Karpas-422 (cell line): ENCODE measurements at regions not wholly inside any gene's neighbourhood (a gene's known extent, or its start where the extent isn't known, plus 50 kb on each side); places are given as distances from the start of the nearest gene placed in this dataset.
A peak's percentile ranks its signal among the peaks of the same experiment; 100 is the strongest.
"Not testable (repeated sequence)": the region's sequence is repeated elsewhere in the genome, so short reads cannot be mapped to it uniquely, and the experiment has no call there.

ENCODE experiments used
- DNase-seq: peaks from one replicate; pipeline ENCODE4 v3.0.0-alpha.2; 2015
- H2AFZ ChIP-seq: fragments of 200-600 bp; sonication (generic); 2 replicates; pipeline ENCODE4 v1.6.1; 2014; ENCODE audit warnings: antibody characterized with exemption, low read length, mixed read lengths
- H3K27ac ChIP-seq: fragments of 200-600 bp; sonication (generic); 2 replicates; pipeline ENCODE4 v1.5.1; 2014; ENCODE audit warnings: mild to moderate bottlenecking, low read length, moderate library complexity
- H3K27me3 ChIP-seq: fragments of 200-600 bp; sonication (generic); 2 replicates; pipeline ENCODE4 v1.6.1; 2014; ENCODE audit warnings: low read length, mixed read lengths
- H3K36me3 ChIP-seq: fragments of 200-600 bp; sonication (generic); 2 replicates; pipeline ENCODE4 v1.6.1; 2014; ENCODE audit warnings: low read length, mixed read lengths; ENCODE audit not compliant: insufficient read depth
- H3K4me1 ChIP-seq: fragments of 200-600 bp; sonication (generic); 2 replicates; pipeline ENCODE4 v1.6.1; 2014; ENCODE audit warnings: mild to moderate bottlenecking, low read length, mixed read lengths
- H3K4me2 ChIP-seq: fragments of 200-600 bp; sonication (generic); 2 replicates; pipeline ENCODE4 v1.6.1; 2014; ENCODE audit warnings: low read length, low read depth, mild to moderate bottlenecking; ENCODE audit not compliant: poor library complexity, severe bottlenecking
- H3K4me3 ChIP-seq: fragments of 200-600 bp; sonication (generic); 2 replicates; pipeline ENCODE4 v1.5.1; 2014; ENCODE audit warnings: mild to moderate bottlenecking, antibody characterized with exemption, low read length, mixed read lengths
- H3K79me2 ChIP-seq: fragments of 200-600 bp; sonication (generic); 2 replicates; pipeline ENCODE4 v1.6.1; 2014; ENCODE audit warnings: mild to moderate bottlenecking, low read length, mixed read lengths
- H3K9ac ChIP-seq: fragments of 200-600 bp; sonication (generic); 2 replicates; pipeline ENCODE4 v1.6.0; 2014; ENCODE audit warnings: low read length
- H3K9me2 ChIP-seq: fragments of 200-600 bp; sonication (generic), shearing (Covaris generic); replicated peaks from 2 replicates; pipeline ENCODE4 v1.6.0; 2014; ENCODE audit warnings: mild to moderate bottlenecking, low read length, moderate library complexity; ENCODE audit not compliant: insufficient read depth
- H3K9me3 ChIP-seq: fragments of 300-700, 200-600 bp; sonication (generic); 2 replicates; pipeline ENCODE4 v1.6.1; 2014; ENCODE audit warnings: low read length, mixed read lengths
- H4K20me1 ChIP-seq: fragments of 200-600 bp; sonication (generic); 2 replicates; pipeline ENCODE4 v1.6.1; 2014; ENCODE audit warnings: mild to moderate bottlenecking, antibody characterized with exemption, low read length, low read depth; ENCODE audit not compliant: insufficient read depth

DNA sequence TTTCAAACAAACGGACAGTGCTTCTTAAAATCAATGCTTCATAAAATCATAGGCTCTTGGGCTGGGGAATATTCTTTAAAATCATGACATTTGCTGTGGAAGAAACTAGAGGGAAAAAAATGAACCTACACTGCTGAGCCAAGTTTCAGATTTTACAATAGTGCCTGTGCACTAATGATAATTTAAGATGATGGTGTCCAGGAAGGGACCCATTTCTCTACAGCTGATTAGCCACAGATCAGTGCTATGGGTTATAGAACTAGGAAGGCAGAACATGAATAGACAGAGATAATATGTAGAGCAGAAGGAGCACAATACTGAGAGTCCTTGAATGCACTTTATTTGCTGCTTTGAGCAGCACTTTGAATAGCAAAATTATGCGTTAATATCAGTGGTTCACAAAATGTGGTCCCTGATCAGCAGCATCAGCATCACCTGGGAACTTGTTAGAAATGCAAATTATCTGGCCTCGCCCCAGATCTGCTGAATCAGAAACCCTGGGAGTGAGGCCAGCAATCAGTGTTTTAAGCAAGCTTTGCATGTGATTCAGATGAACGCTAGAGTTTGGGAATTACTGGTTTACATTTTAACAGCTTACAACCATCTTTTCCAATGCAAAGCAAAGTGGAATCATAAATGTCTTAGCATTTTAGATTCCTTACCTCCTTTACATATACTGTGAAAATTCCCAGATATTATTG is 135.8 kb upstream of the ANKRD28 start:
- Histone ChIP-seq H3K79me2 (no peaks in the 10 kb centered on the region), H3K9me2 (no peaks in the 10 kb centered on the region), H3K27ac (no peak overlapping the region), H3K27me3 (no peaks in the 10 kb centered on the region), H3K36me3 (no peaks in the 10 kb centered on the region), H3K4me1 (peaks cover 6% of the 10 kb centered on the region), H3K4me3 (no peak overlapping the region), H4K20me1 (no peaks in the 10 kb centered on the region), H3K9ac (no peak overlapping the region), H2AFZ (no peak overlapping the region), H3K4me2 (no peak overlapping the region), H3K9me3 (no peaks in the 10 kb centered on the region)
- peak; percentile 43 for DNase-seq

DNA sequence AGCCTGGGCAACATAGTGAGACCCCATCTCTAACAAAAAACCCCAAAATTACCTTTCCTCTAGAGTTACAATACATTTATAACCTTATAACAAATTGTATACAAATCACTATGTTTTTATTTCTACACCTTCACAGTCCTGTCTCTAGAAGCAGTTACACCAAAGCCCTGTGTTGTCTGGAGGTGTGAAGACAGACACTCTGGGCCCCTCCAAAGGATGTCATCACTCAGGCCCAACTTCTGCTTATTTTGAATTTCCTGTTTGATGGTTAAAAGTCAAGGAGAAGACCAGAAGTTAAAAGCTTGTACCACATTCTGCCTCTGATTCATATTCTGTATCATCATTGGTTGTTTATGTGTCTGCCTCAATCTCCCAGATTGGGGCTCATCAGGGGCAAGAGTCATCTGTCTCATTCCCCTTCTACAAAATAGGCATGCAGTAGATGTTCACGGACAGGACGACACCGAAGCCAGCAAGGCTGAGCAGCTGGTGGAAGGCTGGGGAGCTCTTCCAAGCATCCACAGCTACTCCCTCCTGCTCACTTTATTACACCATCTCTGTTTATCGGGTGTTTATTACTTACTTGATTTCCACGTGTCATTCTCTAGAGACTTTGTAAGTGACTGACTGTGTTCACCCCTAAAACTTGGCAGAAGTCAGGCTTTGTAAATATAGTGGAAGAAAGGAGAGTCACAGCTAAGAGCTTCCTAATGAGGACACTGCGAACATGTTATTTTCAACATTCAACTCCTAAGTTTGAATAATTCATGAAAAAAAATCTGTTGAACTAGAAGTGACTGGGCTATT is 136.8 kb upstream of the ANKRD28 start:
- Histone ChIP-seq H3K79me2 (no peaks in the 10 kb centered on the region), H3K4me3 (no peak overlapping the region), H3K9ac (no peak overlapping the region), H3K4me2 (no peak overlapping the region), H3K9me3 (no peaks in the 10 kb centered on the region), H4K20me1 (no peaks in the 10 kb centered on the region), H3K9me2 (no peaks in the 10 kb centered on the region), H3K36me3 (no peaks in the 10 kb centered on the region), H3K27ac (no peak overlapping the region), H2AFZ (no peak overlapping the region), H3K27me3 (no peaks in the 10 kb centered on the region), H3K4me1 (peaks cover 6% of the 10 kb centered on the region)
- DNase-seq: no peak

DNA sequence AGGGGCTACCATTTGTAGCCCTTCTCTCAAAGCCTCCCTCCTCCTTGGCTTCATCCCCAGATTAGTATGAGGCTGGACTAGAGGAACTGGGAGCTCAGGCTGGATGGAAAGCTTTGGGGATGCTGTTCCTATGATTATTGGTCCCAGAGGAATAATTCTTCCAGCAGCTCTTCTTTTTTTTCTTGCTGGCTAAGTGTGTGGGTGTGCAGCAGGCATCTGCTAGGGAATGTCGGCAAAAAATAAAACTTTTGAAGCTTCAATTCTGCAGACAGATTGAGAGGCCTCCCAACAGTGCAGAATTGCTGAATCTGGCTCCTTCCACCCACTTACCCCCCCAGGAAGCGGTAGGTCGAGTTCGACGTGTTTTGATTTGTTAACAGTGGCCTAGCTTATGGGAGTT is 138.5 kb upstream of the ANKRD28 start:
- no peak overlapping the region for H3K4me3 ChIP-seq
- peaks cover 6% of the 10 kb centered on the region for H3K4me1 ChIP-seq
- no peaks in the 10 kb centered on the region for H3K9me3 ChIP-seq
- H3K27ac ChIP-seq: no peak overlapping the region
- no peak overlapping the region for H3K4me2 ChIP-seq
- H2AFZ ChIP-seq: no peak overlapping the region
- H3K9me2 ChIP-seq: no peaks in the 10 kb centered on the region
- no peaks in the 10 kb centered on the region for H3K79me2 ChIP-seq
- H3K9ac ChIP-seq: no peak overlapping the region
- H3K27me3 ChIP-seq: no peaks in the 10 kb centered on the region
- no peaks in the 10 kb centered on the region for H3K36me3 ChIP-seq
- DNase-seq: no peak
- H4K20me1 ChIP-seq: no peaks in the 10 kb centered on the region

DNA sequence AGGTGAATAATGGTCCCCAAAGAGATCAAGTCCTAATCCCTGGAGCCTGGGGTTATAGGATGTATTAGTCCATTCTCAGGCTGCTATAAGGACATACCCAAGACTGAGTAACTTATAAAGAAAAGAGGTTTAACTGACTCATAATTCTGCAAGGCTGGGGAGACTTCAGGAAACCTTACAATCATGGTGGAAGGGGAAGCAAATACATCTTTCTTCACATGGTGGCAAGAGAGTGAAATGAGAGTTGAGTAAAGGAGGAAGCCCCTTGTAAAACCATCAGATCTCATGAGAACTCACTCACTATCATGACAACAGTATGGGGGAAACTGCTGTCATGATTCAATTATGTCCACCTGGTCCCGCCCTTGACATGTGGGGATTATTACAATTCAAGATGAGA is 142.9 kb upstream of the ANKRD28 start:
- no peak for DNase-seq
- Histone ChIP-seq H3K4me2 (no peak overlapping the region), H3K9ac (no peak overlapping the region), H3K27ac (no peak overlapping the region), H3K27me3 (no peaks in the 10 kb centered on the region), H3K9me2 (no peaks in the 10 kb centered on the region), H3K4me3 (no peak overlapping the region), H3K9me3 (no peaks in the 10 kb centered on the region), H4K20me1 (no peaks in the 10 kb centered on the region), H3K36me3 (no peaks in the 10 kb centered on the region), H3K4me1 (no peaks in the 10 kb centered on the region), H3K79me2 (no peaks in the 10 kb centered on the region), H2AFZ (no peak overlapping the region)

DNA sequence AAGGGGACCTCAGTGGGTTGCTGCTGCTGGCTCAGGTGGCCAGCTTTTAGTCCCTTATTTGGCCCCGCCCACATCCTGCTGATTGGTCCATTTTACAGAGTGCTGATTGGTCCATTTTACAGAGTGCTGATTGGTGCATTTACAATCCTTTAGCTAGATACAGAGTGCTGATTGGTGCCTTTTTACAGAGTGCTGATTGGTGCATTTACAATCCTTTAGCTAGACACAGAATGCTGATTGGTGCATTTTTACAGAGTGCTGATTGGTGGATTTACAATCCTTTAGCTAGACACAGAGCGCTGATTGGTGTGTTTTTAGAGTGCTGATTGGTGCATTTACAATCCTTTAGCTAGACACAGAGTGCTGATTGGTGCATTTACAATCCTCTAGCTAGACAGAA is 143.7 kb upstream of the ANKRD28 start:
- not testable (repeated sequence) for H4K20me1 ChIP-seq, H3K79me2 ChIP-seq, H3K27ac ChIP-seq, DNase-seq, H3K4me3 ChIP-seq, H3K36me3 ChIP-seq, H3K4me1 ChIP-seq, H3K9me3 ChIP-seq, H3K27me3 ChIP-seq, H3K9me2 ChIP-seq, H2AFZ ChIP-seq, H3K9ac ChIP-seq, H3K4me2 ChIP-seq

DNA sequence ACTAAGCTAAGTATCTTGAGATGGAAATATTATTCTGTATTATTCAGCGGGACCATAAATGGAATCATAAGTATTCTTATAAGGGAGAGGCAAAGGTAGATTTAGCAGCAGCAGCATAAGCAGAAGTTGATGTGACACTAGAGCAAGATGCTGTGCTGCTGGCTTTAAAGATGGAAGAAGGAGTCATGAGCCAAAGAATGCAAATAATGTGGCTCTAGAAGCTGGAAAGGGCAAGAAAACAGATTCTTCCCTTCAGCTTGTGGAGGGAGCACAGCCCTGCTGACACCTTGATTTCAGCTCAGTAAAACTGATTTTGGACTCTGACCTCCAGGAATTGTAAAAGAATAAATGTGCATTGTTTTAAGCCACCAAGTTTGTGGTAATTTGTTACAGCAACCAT is 144.2 kb upstream of the ANKRD28 start:
- no peak overlapping the region for H2AFZ ChIP-seq
- no peaks in the 10 kb centered on the region for H3K79me2 ChIP-seq
- DNase-seq: no peak
- H3K36me3 ChIP-seq: no peaks in the 10 kb centered on the region
- no peaks in the 10 kb centered on the region for H3K9me3 ChIP-seq
- H3K27ac ChIP-seq: no peak overlapping the region
- H3K27me3 ChIP-seq: no peaks in the 10 kb centered on the region
- no peak overlapping the region for H3K4me3 ChIP-seq
- H3K9ac ChIP-seq: no peak overlapping the region
- H3K4me2 ChIP-seq: no peak overlapping the region
- no peaks in the 10 kb centered on the region for H4K20me1 ChIP-seq
- no peaks in the 10 kb centered on the region for H3K9me2 ChIP-seq
- H3K4me1 ChIP-seq: no peaks in the 10 kb centered on the region

DNA sequence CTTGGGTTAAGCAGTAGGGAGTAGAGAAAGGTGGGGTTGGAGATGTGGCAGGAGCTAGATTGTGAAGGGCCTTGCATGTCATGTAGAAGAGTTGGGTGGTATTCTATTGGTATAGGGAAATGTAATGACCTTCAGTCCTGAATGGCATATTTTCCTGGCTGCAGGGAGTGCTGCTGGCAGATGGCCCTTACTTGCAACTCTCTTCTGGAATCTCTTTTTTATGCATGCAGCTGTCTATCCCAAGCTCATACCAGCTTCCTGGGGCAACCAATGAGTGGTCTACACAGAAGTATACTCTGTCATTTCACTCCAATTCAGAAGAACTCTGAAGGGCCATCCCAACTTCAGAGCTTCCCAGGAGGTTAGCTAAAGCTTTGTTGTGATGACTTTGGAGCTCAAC is 144.7 kb upstream of the ANKRD28 start:
- Histone ChIP-seq H4K20me1 (no peaks in the 10 kb centered on the region), H3K79me2 (no peaks in the 10 kb centered on the region), H3K27ac (no peak overlapping the region), H2AFZ (no peak overlapping the region), H3K9ac (no peak overlapping the region), H3K27me3 (no peaks in the 10 kb centered on the region), H3K36me3 (no peaks in the 10 kb centered on the region), H3K4me2 (no peak overlapping the region), H3K4me3 (no peak overlapping the region), H3K9me2 (no peaks in the 10 kb centered on the region), H3K4me1 (no peaks in the 10 kb centered on the region), H3K9me3 (no peaks in the 10 kb centered on the region)
- no peak for DNase-seq

DNA sequence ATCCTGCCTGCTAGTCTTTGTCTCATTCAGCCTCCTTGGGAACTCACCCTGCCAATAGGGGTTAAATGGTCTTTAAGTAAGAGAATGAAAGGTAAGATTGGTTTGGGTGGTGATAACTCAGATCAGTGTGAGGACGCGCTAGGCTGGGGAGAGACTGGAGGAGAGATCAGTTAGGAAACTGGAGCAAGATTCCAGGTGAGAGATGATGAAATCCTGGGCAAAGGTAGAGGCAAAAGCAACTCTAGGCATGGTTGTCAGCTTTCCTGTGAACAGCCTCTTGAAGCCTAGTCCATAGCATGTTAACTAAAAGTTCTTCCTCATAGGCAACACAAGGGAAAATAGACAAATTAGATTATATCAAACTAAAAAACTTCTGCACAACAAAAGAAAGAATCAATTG is 145.2 kb upstream of the ANKRD28 start:
- no peaks in the 10 kb centered on the region for H3K79me2 ChIP-seq
- H3K9me3 ChIP-seq: no peaks in the 10 kb centered on the region
- H3K4me2 ChIP-seq: no peak overlapping the region
- no peaks in the 10 kb centered on the region for H3K36me3 ChIP-seq
- no peak overlapping the region for H3K4me3 ChIP-seq
- H3K9ac ChIP-seq: no peak overlapping the region
- no peaks in the 10 kb centered on the region for H3K9me2 ChIP-seq
- H3K27ac ChIP-seq: no peak overlapping the region
- H2AFZ ChIP-seq: no peak overlapping the region
- H4K20me1 ChIP-seq: no peaks in the 10 kb centered on the region
- H3K27me3 ChIP-seq: no peaks in the 10 kb centered on the region
- no peak for DNase-seq
- H3K4me1 ChIP-seq: no peaks in the 10 kb centered on the region
